ENCODE measurements at regions not wholly inside any gene's neighbourhood (a gene's known extent, or its start where the extent isn't known, plus 50 kb on each side); places are given as distances from the start of the nearest gene placed in this dataset.

DNA sequence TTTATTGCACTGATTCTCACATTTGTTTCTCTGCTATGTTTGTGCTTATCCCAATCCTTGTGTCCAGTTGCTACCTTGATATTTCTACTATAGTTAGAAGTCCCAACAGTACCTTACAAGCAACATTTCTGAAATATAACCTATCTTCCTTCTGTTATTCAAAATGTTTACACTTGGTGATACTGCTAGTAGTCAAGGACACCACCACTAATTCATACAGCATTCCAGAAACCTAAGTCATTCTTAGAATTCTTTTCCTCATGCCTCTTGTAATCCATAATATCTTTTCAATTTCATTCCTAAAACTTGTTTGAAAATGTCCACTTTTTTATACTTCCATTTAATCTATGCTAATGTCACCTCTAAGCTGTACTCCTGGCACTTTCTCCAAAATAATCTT lies 2132.1 kb downstream of the NCAM2 start:
- no peaks in the 10 kb centered on the region for H3K9me3 ChIP-seq (replicated peaks; ENCODE audit: control insufficient read depth, insufficient read depth, low read length)
- H3K79me2 ChIP-seq (ENCODE audit: control insufficient read depth, insufficient read depth, low read length) = no peaks in the 10 kb centered on the region
- TF ChIP-seq ATF7 (IDR thresholded peaks at IDR 0.05; ENCODE audit: low read depth) (no peak), CUX1 (IDR thresholded peaks at IDR 0.05; ENCODE audit: insufficient replicate concordance, low read depth, low read length) (no peak), IRF3 (IDR thresholded peaks at IDR 0.05) (no peak), IRF5 (IDR thresholded peaks at IDR 0.05; ENCODE audit: borderline replicate concordance) (no peak), SIX5 (IDR thresholded peaks at IDR 0.05; ENCODE audit: low read depth, low read length, severe bottlenecking) (no peak), MLLT1 (IDR thresholded peaks at IDR 0.05) (no peak), NR2C1 (IDR thresholded peaks at IDR 0.05) (no peak), RAD21 (IDR thresholded peaks at IDR 0.05; ENCODE audit: insufficient read depth, low read depth, low read length) (no peak)
- no peak overlapping the region for H3K9ac ChIP-seq (ENCODE audit: control insufficient read depth, insufficient read depth, low read length)
- ChIA-PET SMC1A (ENCODE audit: uncharacterized antibody, unreplicated experiment) (no interaction called here), POLR2A (no interaction called here), RAD21 (ENCODE audit: unreplicated experiment) (no interaction called here), CTCF (no interaction called here)
- no peaks in the 10 kb centered on the region for H3K4me1 ChIP-seq (ENCODE audit: control insufficient read depth, insufficient read depth, low read length)
- H3K27me3 ChIP-seq (replicated peaks in 1 of 2; ENCODE audit: control insufficient read depth in 2 of 2, insufficient read depth in 2 of 2, low read length in 1 of 2) = no peaks in the 10 kb centered on the region
- DNase-seq (ENCODE audit: low read depth, low spot score) = no peak
- FAIRE-seq = no peak
- no peaks in the 10 kb centered on the region for H3K36me3 ChIP-seq (ENCODE audit: control insufficient read depth in 2 of 2, insufficient read depth in 2 of 2, low read length in 1 of 2)
- in situ Hi-C loops (cut with MboI) (no loop called here), intact Hi-C loops (cut with micrococcal nuclease; ENCODE audit: unreplicated experiment) (loop anchor here (5.0 kb wide), 1 partner anchor 837 kb away; no protein-coding TSS in a partner anchor)
- no peak overlapping the region for H3K4me3 ChIP-seq
- no peaks in the 10 kb centered on the region for H4K20me1 ChIP-seq (ENCODE audit: control insufficient read depth, insufficient read depth)
- ATAC-seq = no peak
- no peak overlapping the region for H3K4me2 ChIP-seq (ENCODE audit: control insufficient read depth, insufficient read depth)
- no TSS peak for BruUV-seq (replicated peaks)
- no peak overlapping the region for H2AFZ ChIP-seq (ENCODE audit: control insufficient read depth, low read depth, low read length)
- H3K27ac ChIP-seq (ENCODE audit: control insufficient read depth, insufficient read depth) = no peak overlapping the region
